HG03558 (cell line): ENCODE measurements at regions not wholly inside any gene's neighbourhood (a gene's known extent, or its start where the extent isn't known, plus 50 kb on each side); places are given as distances from the start of the nearest gene placed in this dataset.
"Not testable (repeated sequence)": the region's sequence is repeated elsewhere in the genome, so short reads cannot be mapped to it uniquely, and the experiment has no call there.

Source experiments
- ATAC-seq: cut with Tn5 transposase; IDR thresholded peaks from one replicate; pipeline ENCODE4 v1.9.1; 2021; ENCODE audit warnings: moderate number of reproducible peaks; ENCODE audit not compliant: unreplicated experiment; ENCODE audit errors: extremely low read depth

- no peak for ATAC-seq
These were observed 64.2 kb upstream of the HGFAC start for GRCh38 chr4:3377557-3377956.

GRCh38 chr4:3380336-3380735, 61.4 kb upstream of the HGFAC start:
- not testable (repeated sequence) for ATAC-seq

GRCh38 chr4:3381208-3381607, 60.6 kb upstream of the HGFAC start:
- ATAC-seq: not testable (repeated sequence)

GRCh38 chr4:3382251-3382650, 59.5 kb upstream of the HGFAC start:
- ATAC-seq: no peak

- no peak for ATAC-seq
These were observed 57.4 kb upstream of the HGFAC start for GRCh38 chr4:3384391-3384770.

GRCh38 chr4:3384771-3385710, 56.7 kb upstream of the HGFAC start:
- ATAC-seq: no peak

GRCh38 chr4:3385711-3386420, 55.9 kb upstream of the HGFAC start:
- ATAC-seq: no peak

GRCh38 chr4:3386526-3386925, 55.2 kb upstream of the HGFAC start:
- ATAC-seq: no peak

- no peak for ATAC-seq
These were observed 54.4 kb upstream of the HGFAC start for GRCh38 chr4:3387154-3387942.

GRCh38 chr4:3387943-3388361, 53.8 kb upstream of the HGFAC start:
- ATAC-seq: no peak

GRCh38 chr4:3388471-3389232, 53.1 kb upstream of the HGFAC start:
- peak; percentile 45 for ATAC-seq

- no peak for ATAC-seq
These were observed 52.2 kb upstream of the HGFAC start for GRCh38 chr4:3389233-3390215.

- no peak for ATAC-seq
These were observed 51.4 kb upstream of the HGFAC start for GRCh38 chr4:3390288-3390811.

- ATAC-seq: no peak
These were observed 50.3 kb upstream of the HGFAC start for GRCh38 chr4:3391422-3391821.
